ENCODE measurements at regions not wholly inside any gene's neighbourhood (a gene's known extent, or its start where the extent isn't known, plus 50 kb on each side); places are given as distances from the start of the nearest gene placed in this dataset.

DNA sequence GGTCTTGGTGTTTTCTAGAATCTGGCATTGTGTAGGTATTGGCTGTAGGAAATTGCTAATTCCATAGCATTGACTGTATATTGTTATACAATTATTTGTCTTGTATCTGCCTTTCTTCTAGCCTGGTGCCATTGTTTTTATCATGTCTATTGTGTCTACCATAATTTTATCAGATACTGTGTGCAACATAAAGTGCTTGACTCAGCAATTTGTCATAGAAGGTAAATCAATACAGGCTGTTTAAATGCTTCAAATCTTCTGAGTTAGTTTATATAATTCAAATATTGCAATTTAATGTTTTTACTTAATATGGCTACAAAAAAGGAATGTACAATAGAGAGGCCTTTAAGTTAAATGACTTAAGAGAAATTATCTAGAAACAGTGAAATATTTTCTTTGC is 263.3 kb upstream of the UGT8 start:
- DNase-seq, result no peak
- H3K27me3 ChIP-seq, result no peaks in the 10 kb centered on the region
- no peaks in the 10 kb centered on the region for H3K9me3 ChIP-seq
- TF ChIP-seq, protein P1, sequence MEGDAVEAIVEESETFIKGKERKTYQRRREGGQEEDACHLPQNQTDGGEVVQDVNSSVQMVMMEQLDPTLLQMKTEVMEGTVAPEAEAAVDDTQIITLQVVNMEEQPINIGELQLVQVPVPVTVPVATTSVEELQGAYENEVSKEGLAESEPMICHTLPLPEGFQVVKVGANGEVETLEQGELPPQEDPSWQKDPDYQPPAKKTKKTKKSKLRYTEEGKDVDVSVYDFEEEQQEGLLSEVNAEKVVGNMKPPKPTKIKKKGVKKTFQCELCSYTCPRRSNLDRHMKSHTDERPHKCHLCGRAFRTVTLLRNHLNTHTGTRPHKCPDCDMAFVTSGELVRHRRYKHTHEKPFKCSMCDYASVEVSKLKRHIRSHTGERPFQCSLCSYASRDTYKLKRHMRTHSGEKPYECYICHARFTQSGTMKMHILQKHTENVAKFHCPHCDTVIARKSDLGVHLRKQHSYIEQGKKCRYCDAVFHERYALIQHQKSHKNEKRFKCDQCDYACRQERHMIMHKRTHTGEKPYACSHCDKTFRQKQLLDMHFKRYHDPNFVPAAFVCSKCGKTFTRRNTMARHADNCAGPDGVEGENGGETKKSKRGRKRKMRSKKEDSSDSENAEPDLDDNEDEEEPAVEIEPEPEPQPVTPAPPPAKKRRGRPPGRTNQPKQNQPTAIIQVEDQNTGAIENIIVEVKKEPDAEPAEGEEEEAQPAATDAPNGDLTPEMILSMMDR (IDR thresholded peaks at IDR 0.05), result no peak
- H3K36me3 ChIP-seq, result no peaks in the 10 kb centered on the region
- H3K4me1 ChIP-seq, result peaks cover 0 to 12% (median 0%) of the 10 kb centered on the region in 4 donors
- no peak overlapping the region for H3K27ac ChIP-seq
- H3K4me3 ChIP-seq, result no peak overlapping the region
- intact Hi-C loops (cut with DNase I; ENCODE audit: low total_unique reads), result no loop called here

DNA sequence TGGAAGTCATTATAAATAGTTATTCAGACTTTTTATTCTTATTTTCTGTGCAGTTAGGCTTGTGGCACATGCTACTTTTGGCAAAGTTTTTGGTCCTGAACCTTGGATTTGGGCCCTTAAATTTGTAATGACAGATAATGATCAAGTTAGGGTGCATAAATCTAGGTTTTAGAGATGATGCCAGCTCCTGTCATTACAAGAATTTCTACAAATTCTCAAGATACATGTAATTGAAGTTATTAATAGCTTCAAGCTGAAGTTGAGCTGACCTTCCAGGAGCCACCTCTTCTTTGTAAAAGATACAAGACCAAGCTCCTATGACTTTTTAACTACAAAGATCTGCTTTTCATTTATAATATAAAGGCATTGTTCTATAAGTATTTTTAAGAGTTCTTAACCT is 255.6 kb upstream of the UGT8 start:
- H3K27me3 ChIP-seq, result no peaks in the 10 kb centered on the region
- DNase-seq, result no peak
- TF ChIP-seq, protein P1 (IDR thresholded peaks at IDR 0.05), result no peak
- H3K36me3 ChIP-seq, result no peaks in the 10 kb centered on the region
- H3K27ac ChIP-seq, result no peak overlapping the region
- no peak overlapping the region for H3K4me3 ChIP-seq
- H3K9me3 ChIP-seq, result no peaks in the 10 kb centered on the region
- intact Hi-C loops (cut with DNase I; ENCODE audit: low total_unique reads), result no loop called here
- H3K4me1 ChIP-seq, result peaks cover 0 to 7% (median 0%) of the 10 kb centered on the region in 4 donors

DNA sequence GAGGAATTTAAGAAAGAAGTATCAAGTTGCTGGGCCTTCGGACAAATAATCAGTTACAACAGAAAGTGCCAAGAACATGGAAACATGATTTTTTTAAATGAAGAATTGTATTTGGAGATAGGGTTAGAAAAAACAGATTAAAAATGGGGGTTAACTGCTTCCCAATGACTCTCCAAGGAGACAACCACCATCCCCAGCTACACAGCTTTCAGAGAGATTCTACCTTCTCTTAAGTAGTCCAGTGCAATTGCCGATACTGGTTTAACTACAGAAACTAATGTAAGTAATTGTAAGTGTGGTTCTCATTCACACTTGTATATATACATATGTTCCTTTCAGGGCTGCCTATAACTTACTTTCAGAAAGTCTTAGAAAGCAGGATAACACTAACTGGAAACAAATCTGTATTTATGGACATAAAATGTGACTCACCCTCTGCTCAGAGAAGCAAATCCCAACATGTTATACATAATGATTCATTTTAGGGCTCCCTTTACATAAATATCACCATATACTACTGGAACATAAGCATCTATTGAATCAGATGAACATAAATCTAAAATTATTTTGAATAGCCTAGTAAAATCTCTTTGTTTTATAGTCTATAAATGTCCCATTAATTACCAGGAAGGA is 248.9 kb upstream of the UGT8 start:
- Histone ChIP-seq H3K9me3 (no peaks in the 10 kb centered on the region), H3K4me1 (no peaks in the 10 kb centered on the region), H3K27me3 (no peaks in the 10 kb centered on the region), H3K27ac (no peak overlapping the region), H3K4me3 (no peak overlapping the region), H3K36me3 (no peaks in the 10 kb centered on the region)
- no peak for DNase-seq
- TF ChIP-seq, protein P1 (IDR thresholded peaks at IDR 0.05), result no peak
- intact Hi-C loops (cut with DNase I; ENCODE audit: low total_unique reads), result no loop called here

DNA sequence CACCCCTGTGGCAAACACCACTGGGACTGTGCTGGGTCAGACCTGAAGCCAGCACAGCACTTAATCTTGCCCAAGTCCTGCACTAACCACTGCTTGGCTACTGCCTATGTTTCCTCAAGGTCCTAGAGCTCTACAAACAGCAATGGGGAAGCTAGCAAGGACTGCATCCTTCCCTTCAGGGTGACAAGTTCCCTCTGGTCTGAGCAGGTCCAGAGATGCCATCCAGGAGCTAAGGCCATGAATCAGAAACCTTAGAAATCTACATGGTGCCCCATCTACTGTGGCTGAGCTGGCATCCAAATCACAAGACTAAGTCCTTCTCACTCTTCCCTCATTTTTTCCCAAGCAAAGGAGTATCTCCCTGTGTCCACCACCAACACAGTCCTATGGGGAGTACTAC is 239.7 kb upstream of the UGT8 start:
- H3K27me3 ChIP-seq, result no peaks in the 10 kb centered on the region
- H3K4me1 ChIP-seq, result peaks cover 0 to 3% (median 0%) of the 10 kb centered on the region in 4 donors
- intact Hi-C loops (cut with DNase I; ENCODE audit: low total_unique reads), result no loop called here
- H3K9me3 ChIP-seq, result no peaks in the 10 kb centered on the region
- H3K36me3 ChIP-seq, result no peaks in the 10 kb centered on the region
- no peak overlapping the region for H3K27ac ChIP-seq
- no peak overlapping the region for H3K4me3 ChIP-seq
- TF ChIP-seq, protein P1 (IDR thresholded peaks at IDR 0.05), result no peak
- no peak for DNase-seq

DNA sequence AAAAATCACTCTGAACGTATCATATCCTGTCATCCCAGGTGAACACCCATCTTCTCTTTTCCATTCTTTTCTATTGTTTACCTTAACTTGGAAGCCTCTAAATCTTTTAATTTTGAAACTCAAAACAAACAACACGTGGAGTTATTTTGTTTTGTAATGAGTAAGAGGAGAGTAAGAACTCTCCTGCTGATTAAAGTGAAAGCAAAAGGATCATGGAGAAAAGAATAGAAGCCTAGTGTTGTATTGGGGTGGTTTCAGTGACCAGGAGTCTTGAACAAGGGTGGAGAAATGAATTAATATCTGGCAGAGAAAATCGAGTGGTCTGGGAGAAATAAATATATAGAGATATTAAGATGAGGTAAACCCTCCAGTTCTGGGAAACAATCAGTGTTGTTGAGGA is 237.4 kb upstream of the UGT8 start:
- Histone ChIP-seq H3K4me3 (no peak overlapping the region), H3K36me3 (no peaks in the 10 kb centered on the region), H3K27me3 (no peaks in the 10 kb centered on the region), H3K9me3 (no peaks in the 10 kb centered on the region), H3K27ac (no peak overlapping the region), H3K4me1 (peaks cover 0 to 17% (median 3%) of the 10 kb centered on the region in 4 donors)
- intact Hi-C loops (cut with DNase I; ENCODE audit: low total_unique reads), result no loop called here
- no peak for DNase-seq
- TF ChIP-seq, protein P1 (IDR thresholded peaks at IDR 0.05), result no peak

DNA sequence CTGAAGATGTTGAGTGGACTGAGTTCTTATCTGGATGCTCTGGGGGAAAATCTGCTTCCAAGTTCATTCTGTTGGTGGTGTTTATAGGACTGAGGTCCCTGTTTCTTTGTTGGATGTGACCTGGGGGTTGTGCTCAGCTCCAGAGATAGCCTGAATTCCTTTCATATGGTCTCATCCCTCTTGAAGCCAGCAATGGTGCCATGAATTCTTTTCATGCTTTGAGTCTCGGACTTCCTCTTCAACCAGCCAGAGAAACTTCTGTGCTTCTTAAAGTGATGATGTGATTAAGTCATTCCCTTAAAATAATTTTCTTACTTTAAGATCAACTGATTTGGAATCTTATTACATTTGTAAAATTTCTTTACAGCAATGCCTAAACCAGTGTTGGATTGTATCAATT is 233.8 kb upstream of the UGT8 start:
- TF ChIP-seq, protein P1 (IDR thresholded peaks at IDR 0.05), result no peak
- peaks cover 0 to 25% (median 3%) of the 10 kb centered on the region in 4 donors for H3K4me1 ChIP-seq
- peak overlapping the region in 1 of 2 donors; percentile 14 for H3K27ac ChIP-seq
- H3K9me3 ChIP-seq, result no peaks in the 10 kb centered on the region
- no peak for DNase-seq
- no peak overlapping the region for H3K4me3 ChIP-seq
- H3K36me3 ChIP-seq, result no peaks in the 10 kb centered on the region
- no peaks in the 10 kb centered on the region for H3K27me3 ChIP-seq
- intact Hi-C loops (cut with DNase I; ENCODE audit: low total_unique reads), result no loop called here

All from tibial artery (tissue), 4 donors.